Activated T-helper 1 cell treated with anti-CD3 and anti-CD28 coated beads, Interleukin-12 subunit alpha, Interleukin-12 subunit beta, Interleukin-2, Interleukin-4 antibody, amounts not matched to agents 30 ng/mL and 10 ng/mL and 1 ng/mL, durations not matched to agents 14 hours and 24 hours and 36 hours (primary cell): ENCODE measurements at regions not wholly inside any gene's neighbourhood (a gene's known extent, or its start where the extent isn't known, plus 50 kb on each side); places are given as distances from the start of the nearest gene placed in this dataset.
"Not testable (repeated sequence)": the region's sequence is repeated elsewhere in the genome, so short reads cannot be mapped to it uniquely, and the experiment has no call there.

ENCODE experiments used
- DNase-seq: peaks from one replicate; pipeline ENCODE4 v3.0.0; 2021; ENCODE audit warnings: low spot score
- H3K27ac Mint-ChIP-seq: one replicate; pipeline ENCODE4 v1.8.0; 2021; ENCODE audit warnings: mild to moderate bottlenecking, mixed read lengths
- H3K27me3 Mint-ChIP-seq: one replicate; pipeline ENCODE4 v1.8.0; 2022; ENCODE audit warnings: mild to moderate bottlenecking, moderate library complexity, mixed read lengths; ENCODE audit not compliant: insufficient read depth
- H3K36me3 Mint-ChIP-seq: one replicate; pipeline ENCODE4 v1.8.0; 2021; ENCODE audit warnings: low read depth, mixed read lengths
- H3K4me1 Mint-ChIP-seq: one replicate; pipeline ENCODE4 v1.8.0; 2021; ENCODE audit warnings: low read depth, mixed read lengths
- H3K4me3 Mint-ChIP-seq: one replicate; pipeline ENCODE4 v1.8.0; 2021; ENCODE audit warnings: mild to moderate bottlenecking, moderate library complexity, mixed read lengths
- H3K9me3 Mint-ChIP-seq: one replicate; pipeline ENCODE4 v1.8.0; 2021; ENCODE audit warnings: mixed read lengths
- intact Hi-C: fragments of 100-400 bp; cut with micrococcal nuclease; formaldehyde crosslinking; loops from one replicate; pipeline ENCODE4 v1.15.1; 2024

DNA sequence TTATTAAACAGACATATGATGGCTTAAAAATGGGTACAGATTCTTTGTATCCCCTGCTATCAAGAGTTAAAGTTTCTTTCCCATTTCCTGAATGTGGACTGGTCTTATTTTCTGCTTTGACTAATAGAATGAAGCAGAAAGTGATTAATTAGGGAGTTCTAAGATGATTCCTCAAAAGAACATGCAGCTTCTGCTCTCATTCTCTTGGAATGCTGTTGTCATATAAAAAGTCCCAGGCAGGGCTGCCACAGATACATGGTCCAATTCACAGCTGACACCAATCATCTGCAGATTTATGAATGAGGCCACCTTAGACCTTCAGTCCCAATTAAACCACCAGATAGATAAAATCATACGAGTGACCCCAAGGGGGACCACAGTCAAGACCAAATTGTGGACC is 844.5 kb upstream of the RAG2 start:
- no peak overlapping the region for H3K4me3 Mint-ChIP-seq
- intact Hi-C loops = no loop called here
- no peak for DNase-seq

GRCh38 chr11:37431633-37432230 is 833.7 kb upstream of the RAG2 start:
- intact Hi-C loops = not testable (repeated sequence)

More for the DNA sequence above, 844.5 kb upstream of the RAG2 start:
- Mint-ChIP-seq H3K27me3 (no peaks in the 10 kb centered on the region), H3K9me3 (peaks cover 6% of the 10 kb centered on the region), H3K4me1 (no peaks in the 10 kb centered on the region), H3K36me3 (no peaks in the 10 kb centered on the region), H3K27ac (no peak overlapping the region)

DNA sequence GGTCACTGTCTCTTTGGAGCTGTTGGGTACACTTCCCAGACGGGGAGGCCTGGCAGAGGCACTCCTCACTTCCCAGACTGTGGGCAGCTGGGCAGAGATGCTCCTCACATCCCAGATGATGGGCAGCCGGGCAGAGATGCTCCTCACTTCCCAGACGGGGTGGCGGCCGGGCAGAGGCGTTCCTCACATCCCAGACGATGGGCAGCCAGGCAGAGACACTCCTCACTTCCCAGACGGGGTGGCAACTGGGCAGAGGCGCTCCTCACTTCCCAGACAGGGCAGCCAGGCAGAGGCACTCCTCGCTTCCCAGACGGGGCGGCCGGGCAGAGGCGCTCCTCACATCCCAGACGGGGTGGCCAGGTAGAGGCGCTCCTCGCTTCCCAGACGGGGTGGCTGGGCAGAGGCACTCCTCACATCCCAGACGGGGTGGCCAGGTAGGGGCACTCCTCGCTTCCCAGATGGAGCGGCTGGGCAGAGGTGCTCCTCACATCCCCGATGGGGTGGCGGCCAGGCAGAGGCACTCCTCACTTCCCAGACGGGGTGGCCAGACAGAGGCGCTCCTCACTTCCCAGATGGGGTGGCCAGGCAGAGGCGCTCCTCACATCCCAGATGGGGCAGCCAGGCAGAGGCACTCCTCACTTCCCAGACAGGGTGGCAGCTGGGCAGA is 833.1 kb upstream of the RAG2 start:
- H3K9me3 Mint-ChIP-seq = peaks cover 11% of the 10 kb centered on the region
- H3K4me1 Mint-ChIP-seq, H3K4me3 Mint-ChIP-seq, H3K36me3 Mint-ChIP-seq, intact Hi-C loops, H3K27me3 Mint-ChIP-seq, H3K27ac Mint-ChIP-seq, DNase-seq: not testable (repeated sequence)

More at GRCh38 chr11:37431633-37432230, 833.7 kb upstream of the RAG2 start:
- H3K9me3 Mint-ChIP-seq = peaks cover 11% of the 10 kb centered on the region
- H3K27me3 Mint-ChIP-seq, H3K4me3 Mint-ChIP-seq, H3K4me1 Mint-ChIP-seq, DNase-seq, H3K36me3 Mint-ChIP-seq, H3K27ac Mint-ChIP-seq: not testable (repeated sequence)

DNA sequence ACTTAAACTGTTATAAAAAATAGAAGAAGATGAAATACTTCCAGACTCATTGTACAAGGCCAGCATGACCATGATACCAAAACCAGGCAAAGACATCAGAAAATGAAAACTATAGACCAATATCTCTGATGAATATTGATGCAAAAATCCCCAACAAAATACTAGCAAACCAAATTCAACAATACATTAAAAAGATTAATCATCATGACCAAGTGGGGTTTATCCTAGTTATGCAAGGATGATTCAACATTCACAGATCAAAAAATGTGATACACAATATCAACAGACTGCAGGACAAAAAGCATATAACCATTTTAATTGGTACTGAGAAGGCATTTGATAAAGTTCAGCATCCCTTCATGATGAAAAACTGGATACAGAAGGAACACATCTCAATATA is 824.5 kb upstream of the RAG2 start:
- no peak overlapping the region for H3K27ac Mint-ChIP-seq
- no peak overlapping the region for H3K4me3 Mint-ChIP-seq
- intact Hi-C loops = no loop called here
- no peaks in the 10 kb centered on the region for H3K4me1 Mint-ChIP-seq
- H3K9me3 Mint-ChIP-seq = peaks cover 9% of the 10 kb centered on the region
- no peaks in the 10 kb centered on the region for H3K36me3 Mint-ChIP-seq
- DNase-seq = no peak
- no peaks in the 10 kb centered on the region for H3K27me3 Mint-ChIP-seq

DNA sequence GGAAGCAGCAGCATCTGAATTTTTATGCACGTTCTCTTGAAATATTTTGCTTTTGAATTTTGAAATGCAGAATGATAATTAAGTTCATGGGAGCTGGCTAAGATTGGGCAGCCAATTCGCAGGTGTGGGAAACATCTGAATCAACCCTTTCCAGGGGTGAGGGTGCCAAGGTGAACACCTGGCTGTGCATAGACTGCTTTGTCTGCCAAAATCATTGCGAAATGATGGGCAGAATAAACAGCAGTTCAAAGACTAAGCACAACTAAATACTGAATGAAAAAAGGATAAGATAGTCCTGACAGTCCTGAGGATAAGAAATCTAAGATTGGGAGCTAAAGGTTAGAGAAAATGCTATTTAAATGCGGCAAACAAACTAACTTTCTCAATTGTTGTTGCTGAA is 813.3 kb upstream of the RAG2 start:
- DNase-seq = no peak
- no peaks in the 10 kb centered on the region for H3K27me3 Mint-ChIP-seq
- intact Hi-C loops = no loop called here
- H3K27ac Mint-ChIP-seq = no peak overlapping the region
- H3K36me3 Mint-ChIP-seq = no peaks in the 10 kb centered on the region
- peaks cover 13% of the 10 kb centered on the region for H3K9me3 Mint-ChIP-seq
- H3K4me1 Mint-ChIP-seq = no peaks in the 10 kb centered on the region
- H3K4me3 Mint-ChIP-seq = no peak overlapping the region

GRCh38 chr11:37409124-37409523 is 811.1 kb upstream of the RAG2 start:
- H3K4me3 Mint-ChIP-seq = no peak overlapping the region
- peaks cover 13% of the 10 kb centered on the region for H3K9me3 Mint-ChIP-seq
- intact Hi-C loops = no loop called here
- no peak for DNase-seq
- no peaks in the 10 kb centered on the region for H3K27me3 Mint-ChIP-seq
- H3K36me3 Mint-ChIP-seq = no peaks in the 10 kb centered on the region
- H3K27ac Mint-ChIP-seq = no peak overlapping the region
- H3K4me1 Mint-ChIP-seq = no peaks in the 10 kb centered on the region

DNA sequence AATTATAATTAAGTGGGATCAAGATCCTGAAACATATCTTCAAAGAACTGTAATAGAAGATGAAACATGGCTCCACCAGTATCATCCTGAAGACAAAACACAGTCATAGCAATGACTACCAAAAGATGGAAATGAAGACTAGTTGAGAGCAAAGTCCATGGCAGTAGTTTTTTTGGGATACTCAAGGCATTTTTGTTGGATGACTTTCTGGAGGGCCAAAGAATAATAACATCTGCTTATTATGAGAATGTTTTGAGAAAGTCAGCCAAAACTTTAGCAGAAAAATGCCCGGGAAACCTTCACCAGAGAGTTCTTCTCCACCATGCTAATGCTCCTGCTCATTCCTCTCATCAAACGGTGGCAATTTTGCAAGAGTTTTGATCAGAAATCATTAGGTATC is 809.4 kb upstream of the RAG2 start:
- no peaks in the 10 kb centered on the region for H3K27me3 Mint-ChIP-seq
- no peaks in the 10 kb centered on the region for H3K36me3 Mint-ChIP-seq
- intact Hi-C loops = no loop called here
- H3K27ac Mint-ChIP-seq = no peak overlapping the region
- DNase-seq = no peak
- H3K4me3 Mint-ChIP-seq = no peak overlapping the region
- peaks cover 13% of the 10 kb centered on the region for H3K9me3 Mint-ChIP-seq
- no peaks in the 10 kb centered on the region for H3K4me1 Mint-ChIP-seq

- H3K4me1 Mint-ChIP-seq = no peaks in the 10 kb centered on the region
- intact Hi-C loops = no loop called here
- no peaks in the 10 kb centered on the region for H3K27me3 Mint-ChIP-seq
- DNase-seq = no peak
- H3K4me3 Mint-ChIP-seq = no peak overlapping the region
- no peaks in the 10 kb centered on the region for H3K36me3 Mint-ChIP-seq
- H3K27ac Mint-ChIP-seq = no peak overlapping the region
- peaks cover 13% of the 10 kb centered on the region for H3K9me3 Mint-ChIP-seq
Measured at GRCh38 chr11:37406651-37407050, 808.6 kb upstream of the RAG2 start.

DNA sequence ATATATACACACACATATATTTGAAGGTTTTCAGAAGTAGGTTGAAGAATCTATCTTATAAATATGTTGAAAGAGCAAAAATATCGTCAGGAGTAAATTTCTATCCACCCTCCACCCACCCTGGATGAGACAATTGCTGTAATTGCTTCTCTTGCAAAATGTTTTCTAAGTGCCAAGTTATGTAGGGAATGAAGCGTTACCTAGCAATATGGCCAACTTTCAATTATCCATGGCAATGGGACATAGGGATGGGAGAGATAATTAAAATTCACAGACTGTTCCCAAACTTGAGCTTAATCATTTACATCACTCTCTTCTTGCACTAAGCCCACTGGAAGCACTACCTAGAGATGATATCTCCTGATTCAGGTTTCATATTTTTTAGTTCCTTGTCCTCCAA is 806.2 kb upstream of the RAG2 start:
- Mint-ChIP-seq H3K27me3 (no peaks in the 10 kb centered on the region), H3K4me1 (no peaks in the 10 kb centered on the region), H3K27ac (no peak overlapping the region), H3K4me3 (no peak overlapping the region), H3K9me3 (peaks cover 13% of the 10 kb centered on the region), H3K36me3 (no peaks in the 10 kb centered on the region)
- intact Hi-C loops = no loop called here
- no peak for DNase-seq

DNA sequence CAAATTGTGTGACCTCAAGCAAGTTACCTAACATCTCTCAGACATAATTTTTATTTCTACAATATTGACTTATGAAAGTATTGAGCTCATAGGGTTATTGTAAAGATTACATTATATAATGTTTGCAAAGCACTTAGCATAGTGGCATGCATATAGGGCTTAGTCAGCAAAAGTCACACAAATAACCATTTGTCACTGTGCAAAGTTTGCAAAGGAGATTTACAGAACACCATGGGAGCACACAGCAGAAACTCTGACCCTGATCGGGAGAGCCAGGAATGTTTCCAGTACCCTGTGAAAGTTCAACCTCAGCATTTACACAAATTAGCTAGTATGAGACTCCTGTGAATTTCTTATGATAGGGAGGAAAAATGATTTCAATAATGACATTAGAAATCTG is 804.6 kb upstream of the RAG2 start:
- no peak overlapping the region for H3K27ac Mint-ChIP-seq
- no peaks in the 10 kb centered on the region for H3K36me3 Mint-ChIP-seq
- H3K4me3 Mint-ChIP-seq = no peak overlapping the region
- intact Hi-C loops = no loop called here
- H3K9me3 Mint-ChIP-seq = peaks cover 10% of the 10 kb centered on the region
- H3K4me1 Mint-ChIP-seq = no peaks in the 10 kb centered on the region
- no peak for DNase-seq
- H3K27me3 Mint-ChIP-seq = no peaks in the 10 kb centered on the region

DNA sequence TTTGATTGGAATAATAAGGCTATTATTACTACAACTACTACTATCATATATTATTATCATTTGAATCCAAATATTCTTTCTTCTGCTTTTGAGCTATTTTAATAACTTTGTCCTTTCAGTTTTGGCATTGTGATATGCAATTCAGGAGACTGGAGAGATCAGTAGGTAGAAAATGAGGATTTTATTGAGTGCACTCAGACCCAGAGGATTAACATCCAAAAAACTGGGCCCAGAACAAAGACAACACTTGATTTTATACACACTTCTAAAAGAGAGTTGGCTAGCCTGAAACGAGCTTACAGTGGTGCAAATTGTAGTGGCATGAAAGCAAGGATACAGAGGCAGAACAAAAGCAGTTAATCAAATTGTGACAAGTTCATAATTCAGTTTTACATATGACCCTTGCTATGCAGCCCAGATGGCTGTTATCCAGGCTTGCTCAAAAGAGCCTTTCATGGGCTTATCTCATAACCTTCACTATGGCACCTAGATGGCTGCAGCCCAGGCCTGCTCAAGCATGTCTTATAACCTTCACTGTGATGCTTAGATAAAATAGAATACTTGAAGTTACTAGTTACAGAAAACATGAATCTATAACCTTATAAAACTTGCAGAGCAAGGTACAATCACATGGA is 796.3 kb upstream of the RAG2 start:
- no peak for DNase-seq
- H3K27me3 Mint-ChIP-seq = no peaks in the 10 kb centered on the region
- no peaks in the 10 kb centered on the region for H3K4me1 Mint-ChIP-seq
- H3K27ac Mint-ChIP-seq = no peak overlapping the region
- no peaks in the 10 kb centered on the region for H3K36me3 Mint-ChIP-seq
- H3K9me3 Mint-ChIP-seq = peaks cover 33% of the 10 kb centered on the region
- intact Hi-C loops = no loop called here
- no peak overlapping the region for H3K4me3 Mint-ChIP-seq

DNA sequence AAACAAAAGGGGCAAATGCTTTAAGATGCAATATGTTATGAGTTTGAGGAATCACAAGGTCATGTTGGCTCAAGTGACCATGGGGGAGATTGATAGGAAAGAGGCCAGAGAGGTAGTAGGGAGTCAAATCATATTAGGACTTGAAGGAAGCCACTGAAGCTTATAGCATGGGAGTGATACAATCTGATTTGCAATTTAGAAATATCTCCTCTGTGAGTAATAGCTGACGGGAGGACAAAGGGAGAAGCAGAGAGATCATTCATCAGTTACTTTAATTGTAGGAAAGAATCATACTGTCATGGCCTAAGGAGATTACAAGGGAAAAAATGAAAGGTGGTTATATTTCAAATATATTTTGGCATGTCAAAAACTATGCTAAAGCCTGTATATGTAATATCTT is 793.6 kb upstream of the RAG2 start:
- Mint-ChIP-seq H3K4me3 (no peak overlapping the region), H3K4me1 (no peaks in the 10 kb centered on the region), H3K27ac (no peak overlapping the region), H3K27me3 (no peaks in the 10 kb centered on the region), H3K9me3 (peaks cover 39% of the 10 kb centered on the region), H3K36me3 (no peaks in the 10 kb centered on the region)
- intact Hi-C loops = no loop called here
- DNase-seq = no peak

DNA sequence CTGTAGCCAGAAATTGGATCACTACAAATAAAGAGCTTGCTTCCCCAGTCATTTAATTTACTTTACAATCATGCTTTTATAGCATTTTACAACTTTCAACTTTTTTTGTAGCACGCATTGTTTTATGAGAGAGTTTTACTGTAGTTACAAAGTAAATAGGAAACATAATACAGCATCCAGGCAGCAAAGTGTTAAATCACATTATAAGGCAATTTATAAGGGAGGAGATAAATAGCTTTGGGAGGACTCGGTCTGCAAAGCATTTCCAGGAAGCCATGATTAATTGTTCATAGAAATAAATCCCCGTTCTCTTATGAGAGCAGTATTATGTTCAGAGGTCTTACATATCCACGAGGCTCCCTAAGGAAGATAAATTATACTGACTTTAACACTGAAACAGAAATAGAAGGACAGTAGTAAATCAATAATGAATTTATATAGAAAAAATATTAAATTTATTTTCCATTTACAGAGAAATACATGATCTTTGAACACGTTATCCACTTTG is 792.6 kb upstream of the RAG2 start:
- Mint-ChIP-seq H3K4me3 (no peak overlapping the region), H3K36me3 (no peaks in the 10 kb centered on the region), H3K27me3 (no peaks in the 10 kb centered on the region), H3K9me3 (peaks cover 33% of the 10 kb centered on the region), H3K27ac (no peak overlapping the region), H3K4me1 (no peaks in the 10 kb centered on the region)
- DNase-seq = no peak
- intact Hi-C loops = no loop called here
